H9 (cell line): ENCODE measurements at regions not wholly inside any gene's neighbourhood (a gene's known extent, or its start where the extent isn't known, plus 50 kb on each side); places are given as distances from the start of the nearest gene placed in this dataset.

ENCODE experiments used
- DNase-seq: peaks from one replicate; pipeline ENCODE4 v3.0.0-alpha.2; 2017
- H2AFZ ChIP-seq: one replicate; pipeline ENCODE4 v1.6.1; 2013; ENCODE audit warnings: mild to moderate bottlenecking, low read length, control low read depth, moderate library complexity
- H2AK5ac ChIP-seq: 2 replicates; pipeline ENCODE4 v1.6.1; 2013; ENCODE audit warnings: low read length, control low read depth, mixed read lengths; ENCODE audit not compliant: insufficient read length
- H2BK120ac ChIP-seq: one replicate; pipeline ENCODE4 v1.6.1; 2013; ENCODE audit warnings: low read depth, mild to moderate bottlenecking, low read length, control low read depth, inconsistent platforms; ENCODE audit not compliant: poor library complexity, severe bottlenecking
- H2BK12ac ChIP-seq: 2 replicates; pipeline ENCODE4 v1.6.1; 2013; ENCODE audit warnings: low read length, control low read depth, mixed read lengths, low read depth; ENCODE audit not compliant: insufficient read length
- H2BK15ac ChIP-seq: 2 replicates; pipeline ENCODE4 v1.6.1; 2013; ENCODE audit warnings: low read depth, low read length, control low read depth
- H2BK20ac ChIP-seq: one replicate; pipeline ENCODE4 v1.6.1; 2013; ENCODE audit warnings: low read depth, mild to moderate bottlenecking, low read length, control low read depth, inconsistent platforms; ENCODE audit not compliant: poor library complexity, severe bottlenecking
- H2BK5ac ChIP-seq: 2 replicates; pipeline ENCODE4 v1.6.1; 2013; ENCODE audit warnings: low read length, control low read depth, mixed read lengths; ENCODE audit not compliant: insufficient read length
- H3K14ac ChIP-seq: 2 replicates; pipeline ENCODE4 v1.6.1; 2013; ENCODE audit warnings: low read length, control low read depth; ENCODE audit not compliant: insufficient read depth
- H3K18ac ChIP-seq: 2 replicates; pipeline ENCODE4 v1.6.1; 2013; ENCODE audit warnings: low read depth, mild to moderate bottlenecking, mixed read lengths, low read length, control low read depth; ENCODE audit not compliant: insufficient read length
- H3K23ac ChIP-seq: 2 replicates; pipeline ENCODE4 v1.6.1; 2013; ENCODE audit warnings: low read length, control low read depth, mixed read lengths, low read depth; ENCODE audit not compliant: insufficient read length
- H3K23me2 ChIP-seq: 2 replicates; pipeline ENCODE4 v1.6.1; 2013; ENCODE audit warnings: low read depth, mild to moderate bottlenecking, mixed read lengths, low read length, control low read depth; ENCODE audit not compliant: insufficient read length, poor library complexity, severe bottlenecking
- H3K27ac ChIP-seq: 2 replicates; pipeline ENCODE4 v1.5.1; 2013; ENCODE audit warnings: low read length, control low read depth, mixed read lengths, low read depth; ENCODE audit not compliant: insufficient read length
- H3K27me3 ChIP-seq: 2 replicates; pipeline ENCODE4 v1.6.1; 2013; ENCODE audit warnings: low read length, control low read depth, inconsistent platforms; ENCODE audit not compliant: insufficient read depth
- H3K4ac ChIP-seq: 2 replicates; pipeline ENCODE4 v1.6.1; 2013; ENCODE audit warnings: low read depth, mild to moderate bottlenecking, control low read depth, inconsistent platforms, low read length, moderate library complexity
- H3K4me1 ChIP-seq: 2 replicates; pipeline ENCODE4 v1.6.1; 2013; ENCODE audit warnings: low read length, control low read depth, inconsistent platforms; ENCODE audit not compliant: insufficient read depth
- H3K4me2 ChIP-seq: 2 replicates; pipeline ENCODE4 v1.6.1; 2013; ENCODE audit warnings: low read length, control low read depth, mixed read lengths; ENCODE audit not compliant: insufficient read length, insufficient read depth
- H3K56ac ChIP-seq: 2 replicates; pipeline ENCODE4 v1.6.1; 2013; ENCODE audit warnings: low read depth, mild to moderate bottlenecking, mixed read lengths, low read length, control low read depth; ENCODE audit not compliant: insufficient read length
- H3K79me1 ChIP-seq: 2 replicates; pipeline ENCODE4 v1.6.1; 2013; ENCODE audit warnings: low read depth, mild to moderate bottlenecking, moderate library complexity, low read length, control low read depth, inconsistent platforms; ENCODE audit not compliant: insufficient read depth, poor library complexity, severe bottlenecking
- H3K79me2 ChIP-seq: 2 replicates; pipeline ENCODE4 v1.6.1; 2013; ENCODE audit warnings: low read length, control low read depth, inconsistent platforms; ENCODE audit not compliant: insufficient read depth
- H3K9ac ChIP-seq: 2 replicates; pipeline ENCODE4 v1.6.1; 2013; ENCODE audit warnings: low read length, control low read depth, mixed read lengths; ENCODE audit not compliant: insufficient read length; ENCODE audit errors: extremely low read depth
- H3K9me3 ChIP-seq: one replicate; pipeline ENCODE4 v1.6.1; 2013; ENCODE audit warnings: low read depth, low read length, inconsistent platforms; ENCODE audit not compliant: control insufficient read depth
- H3T11ph ChIP-seq: one replicate; pipeline ENCODE4 v1.6.1; 2013; ENCODE audit warnings: mild to moderate bottlenecking, low read length, control low read depth, inconsistent platforms
- H4K20me1 ChIP-seq: one replicate; pipeline ENCODE4 v1.6.1; 2013; ENCODE audit not compliant: control insufficient read depth, insufficient read length, insufficient read depth
- H4K5ac ChIP-seq: 2 replicates; pipeline ENCODE4 v1.6.1; 2013; ENCODE audit warnings: low read depth, mild to moderate bottlenecking, mixed read lengths, low read length, control low read depth; ENCODE audit not compliant: insufficient read length
- H4K8ac ChIP-seq: replicated peaks from 2 replicates; pipeline ENCODE4 v1.6.1; 2013; ENCODE audit warnings: low read length, control low read depth, mixed read lengths, low read depth; ENCODE audit not compliant: insufficient read length
- H4K91ac ChIP-seq: 2 replicates; pipeline ENCODE4 v1.6.1; 2013; ENCODE audit warnings: low read depth, mild to moderate bottlenecking, moderate library complexity, mixed read lengths, low read length, control low read depth; ENCODE audit not compliant: insufficient read length
- H3K27ac Mint-ChIP-seq, 3 experiments: 2 replicates in 2 of 3; 3 replicates in 1 of 3; pipeline ENCODE4 v1.8.0; 2020 to 2021; ENCODE audit warnings: mixed read lengths in 3 of 3, mild to moderate bottlenecking in 1 of 3, moderate library complexity in 1 of 3
- H3K27me3 Mint-ChIP-seq: 2 replicates; pipeline ENCODE4 v1.8.0; 2021; ENCODE audit warnings: low read depth, mild to moderate bottlenecking, moderate library complexity, mixed read lengths
- H3K36me3 Mint-ChIP-seq, 3 experiments: 2 replicates in 2 of 3; 3 replicates in 1 of 3; pipeline ENCODE4 v1.8.0; 2020 to 2021; ENCODE audit warnings: low read depth in 3 of 3, mixed read lengths in 3 of 3; ENCODE audit not compliant: insufficient read depth in 1 of 3
- H3K4me1 Mint-ChIP-seq, 2 experiments: 2 replicates each; pipeline ENCODE4 v1.8.0; 2020; ENCODE audit warnings: mixed read lengths in 2 of 2
- H3K4me3 Mint-ChIP-seq, 2 experiments: 2 replicates in 1 of 2; 3 replicates in 1 of 2; pipeline ENCODE4 v1.8.0; 2020 to 2021; ENCODE audit warnings: mild to moderate bottlenecking in 2 of 2, mixed read lengths in 2 of 2, moderate library complexity in 1 of 2
- H3K9me3 Mint-ChIP-seq, 2 experiments: 2 replicates in 1 of 2; 3 replicates in 1 of 2; pipeline ENCODE4 v1.8.0; 2020; ENCODE audit warnings: mild to moderate bottlenecking in 2 of 2, mixed read lengths in 2 of 2, moderate library complexity in 1 of 2
- WGBS: extraction: QIAGEN DNeasy Blood & Tissue Kit; methylation state at CpG from one replicate; pipeline ENCODE4 v1.1.7; 2013; ENCODE audit warnings: missing lambda C conversion rate, low lambda C conversion rate, mixed read lengths; ENCODE audit not compliant: insufficient read length; ENCODE audit errors: extremely low coverage; 5-methylcytosine and 5-hydroxymethylcytosine counted together
- TF ChIP-seq, protein P1 (sequence below): fragments of 200-600 bp; sonication (generic); conservative IDR thresholded peaks from 3 replicates; pipeline ENCODE4 v1.8.0; 2021; ENCODE audit warnings: antibody characterized with exemption, mild to moderate bottlenecking

DNA sequence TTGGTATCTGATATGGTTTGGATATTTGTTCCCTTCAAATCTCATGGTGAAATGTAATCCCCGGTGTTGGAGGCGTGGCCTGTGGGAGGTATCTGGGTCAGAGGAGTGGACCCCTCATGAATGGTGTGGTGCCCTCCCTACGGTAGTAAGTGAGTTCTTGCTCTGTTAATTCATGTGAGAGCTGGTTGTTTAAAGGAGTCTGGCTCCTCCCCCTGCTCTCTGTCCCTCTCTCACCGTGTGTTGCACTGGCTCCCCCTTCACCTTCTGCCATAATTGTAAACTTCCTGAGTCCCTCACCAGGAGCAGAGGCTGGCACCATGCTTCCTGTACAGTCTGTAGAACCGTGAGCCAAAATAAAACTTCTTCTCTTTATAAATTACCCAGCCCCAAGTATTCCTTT lies 246.9 kb upstream of the AGTR1 start:
- H3K4ac ChIP-seq, result no peak overlapping the region
- H3K9ac ChIP-seq, result no peak overlapping the region
- no peak overlapping the region for H2BK120ac ChIP-seq
- Mint-ChIP-seq H3K4me1 (peaks cover 0 to 4% of the 10 kb centered on the region in 2 experiments; a peak in 1 of 4 replicates), H3K27ac (peak overlapping the region in 1 of 3 experiments; percentile 68; a peak in 3 of 7 replicates), H3K9me3 (no peaks in the 10 kb centered on the region), H3K27me3 (no peaks in the 10 kb centered on the region), H3K36me3 (no peaks in the 10 kb centered on the region), H3K4me3 (no peak overlapping the region)
- no peak overlapping the region for H4K8ac ChIP-seq
- H2BK20ac ChIP-seq, result no peak overlapping the region
- peak overlapping the region; percentile 1 for H2AFZ ChIP-seq
- H3K27ac ChIP-seq, result no peak overlapping the region
- no peak overlapping the region for H2BK15ac ChIP-seq
- no peak overlapping the region for H3K23ac ChIP-seq
- H2AK5ac ChIP-seq, result no peak overlapping the region
- H3K56ac ChIP-seq, result no peak overlapping the region
- H4K20me1 ChIP-seq, result no peaks in the 10 kb centered on the region
- H3K18ac ChIP-seq, result no peak overlapping the region
- no peaks in the 10 kb centered on the region for H3K27me3 ChIP-seq
- no peak overlapping the region for H4K91ac ChIP-seq
- H3K4me1 ChIP-seq, result no peaks in the 10 kb centered on the region
- no peak overlapping the region for H2BK5ac ChIP-seq
- H4K5ac ChIP-seq, result no peak overlapping the region
- H3K14ac ChIP-seq, result no peak overlapping the region
- H3K79me2 ChIP-seq, result no peaks in the 10 kb centered on the region
- no peaks in the 10 kb centered on the region for H3K79me1 ChIP-seq
- no peak overlapping the region for H3K4me2 ChIP-seq
- TF ChIP-seq, protein P1, sequence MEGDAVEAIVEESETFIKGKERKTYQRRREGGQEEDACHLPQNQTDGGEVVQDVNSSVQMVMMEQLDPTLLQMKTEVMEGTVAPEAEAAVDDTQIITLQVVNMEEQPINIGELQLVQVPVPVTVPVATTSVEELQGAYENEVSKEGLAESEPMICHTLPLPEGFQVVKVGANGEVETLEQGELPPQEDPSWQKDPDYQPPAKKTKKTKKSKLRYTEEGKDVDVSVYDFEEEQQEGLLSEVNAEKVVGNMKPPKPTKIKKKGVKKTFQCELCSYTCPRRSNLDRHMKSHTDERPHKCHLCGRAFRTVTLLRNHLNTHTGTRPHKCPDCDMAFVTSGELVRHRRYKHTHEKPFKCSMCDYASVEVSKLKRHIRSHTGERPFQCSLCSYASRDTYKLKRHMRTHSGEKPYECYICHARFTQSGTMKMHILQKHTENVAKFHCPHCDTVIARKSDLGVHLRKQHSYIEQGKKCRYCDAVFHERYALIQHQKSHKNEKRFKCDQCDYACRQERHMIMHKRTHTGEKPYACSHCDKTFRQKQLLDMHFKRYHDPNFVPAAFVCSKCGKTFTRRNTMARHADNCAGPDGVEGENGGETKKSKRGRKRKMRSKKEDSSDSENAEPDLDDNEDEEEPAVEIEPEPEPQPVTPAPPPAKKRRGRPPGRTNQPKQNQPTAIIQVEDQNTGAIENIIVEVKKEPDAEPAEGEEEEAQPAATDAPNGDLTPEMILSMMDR, result no peak
- whole genome bisulfite sequencing, result no CpG with 5 or more reads among the region's 5 CpGs
- no peak overlapping the region for H2BK12ac ChIP-seq
- no peaks in the 10 kb centered on the region for H3K23me2 ChIP-seq
- no peak overlapping the region for H3T11ph ChIP-seq
- DNase-seq, result peak; percentile 28
- H3K9me3 ChIP-seq, result no peaks in the 10 kb centered on the region
